ENCODE measurements at regions not wholly inside any gene's neighbourhood (a gene's known extent, or its start where the extent isn't known, plus 50 kb on each side); places are given as distances from the start of the nearest gene placed in this dataset.
"Not testable (repeated sequence)": the region's sequence is repeated elsewhere in the genome, so short reads cannot be mapped to it uniquely, and the experiment has no call there.

DNA sequence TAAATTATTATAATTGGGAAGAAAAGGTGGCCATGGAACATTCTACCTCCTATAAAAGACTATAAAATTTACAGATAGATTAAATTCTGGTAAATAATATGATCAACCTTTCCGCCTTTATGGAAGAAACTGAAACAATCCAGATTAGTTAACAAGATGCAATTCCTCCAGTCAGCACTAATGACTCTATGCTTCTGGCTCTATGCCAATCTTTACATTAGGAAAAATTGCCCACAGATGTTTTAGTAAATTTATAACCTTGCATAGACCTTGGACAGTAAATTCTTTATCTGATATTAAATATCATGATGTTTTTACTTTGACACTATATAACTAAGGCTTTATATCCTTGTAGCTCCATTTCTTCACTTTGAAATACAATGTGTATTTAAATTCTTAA, 2302.5 kb downstream of the ARAP2 start:
- ChIA-PET CTCF (no interaction called here), POLR2A (no interaction called here)
- no peak for DNase-seq (ENCODE audit: low read depth, low spot score)
- no peak overlapping the region for H3K4me3 ChIP-seq (ENCODE audit: low read depth, low read length)
- TF ChIP-seq, protein P1, sequence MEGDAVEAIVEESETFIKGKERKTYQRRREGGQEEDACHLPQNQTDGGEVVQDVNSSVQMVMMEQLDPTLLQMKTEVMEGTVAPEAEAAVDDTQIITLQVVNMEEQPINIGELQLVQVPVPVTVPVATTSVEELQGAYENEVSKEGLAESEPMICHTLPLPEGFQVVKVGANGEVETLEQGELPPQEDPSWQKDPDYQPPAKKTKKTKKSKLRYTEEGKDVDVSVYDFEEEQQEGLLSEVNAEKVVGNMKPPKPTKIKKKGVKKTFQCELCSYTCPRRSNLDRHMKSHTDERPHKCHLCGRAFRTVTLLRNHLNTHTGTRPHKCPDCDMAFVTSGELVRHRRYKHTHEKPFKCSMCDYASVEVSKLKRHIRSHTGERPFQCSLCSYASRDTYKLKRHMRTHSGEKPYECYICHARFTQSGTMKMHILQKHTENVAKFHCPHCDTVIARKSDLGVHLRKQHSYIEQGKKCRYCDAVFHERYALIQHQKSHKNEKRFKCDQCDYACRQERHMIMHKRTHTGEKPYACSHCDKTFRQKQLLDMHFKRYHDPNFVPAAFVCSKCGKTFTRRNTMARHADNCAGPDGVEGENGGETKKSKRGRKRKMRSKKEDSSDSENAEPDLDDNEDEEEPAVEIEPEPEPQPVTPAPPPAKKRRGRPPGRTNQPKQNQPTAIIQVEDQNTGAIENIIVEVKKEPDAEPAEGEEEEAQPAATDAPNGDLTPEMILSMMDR (IDR thresholded peaks at IDR 0.05; ENCODE audit: insufficient read depth, low read length, missing control alignments), result no peak

DNA sequence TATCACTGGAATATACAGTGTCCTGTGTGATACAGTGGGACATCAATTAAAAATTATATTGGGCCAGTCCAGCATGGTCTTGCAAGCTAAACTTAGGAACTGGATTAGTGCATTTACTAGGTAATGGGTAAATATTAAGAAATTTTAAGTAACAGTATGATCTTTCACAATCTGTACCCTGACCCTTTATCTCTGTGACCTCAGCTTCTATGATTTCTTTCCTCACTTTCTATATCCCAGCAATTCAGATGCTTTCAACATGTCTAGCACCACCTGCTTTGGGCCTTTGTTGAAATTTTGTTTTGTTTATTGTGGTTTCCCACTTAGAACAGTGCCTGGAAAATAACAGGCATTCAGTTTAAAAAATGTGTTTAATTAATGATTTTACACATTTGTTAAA, 2295.4 kb downstream of the ARAP2 start:
- TF ChIP-seq, protein P1 (IDR thresholded peaks at IDR 0.05; ENCODE audit: insufficient read depth, low read length, missing control alignments), result no peak
- ChIA-PET CTCF (no interaction called here), POLR2A (no interaction called here)

GRCh38 chr4:33953848-33954247, 2290.5 kb downstream of the ARAP2 start:
- CTCF ChIA-PET; DNase-seq (ENCODE audit: low read depth, low spot score); POLR2A ChIA-PET; H3K4me3 ChIP-seq (ENCODE audit: low read depth, low read length): not testable (repeated sequence)

More for the DNA sequence above, 2295.4 kb downstream of the ARAP2 start:
- DNase-seq (ENCODE audit: low read depth, low spot score), result no peak
- H3K4me3 ChIP-seq (ENCODE audit: low read depth, low read length), result no peak overlapping the region

- DNase-seq (ENCODE audit: low read depth, low spot score), result no peak
- TF ChIP-seq, protein P1 (IDR thresholded peaks at IDR 0.05; ENCODE audit: insufficient read depth, low read length, missing control alignments), result no peak
- ChIA-PET CTCF (no interaction called here), POLR2A (interaction anchor here (0.6 kb wide), 1 partner anchor 280 kb away, joined by 3 read pairs; no protein-coding TSS in a partner anchor)
- H3K4me3 ChIP-seq (ENCODE audit: low read depth, low read length), result no peak overlapping the region
Measured at GRCh38 chr4:33954759-33955158, 2289.6 kb downstream of the ARAP2 start.

GRCh38 chr4:33959519-33959918, 2284.8 kb downstream of the ARAP2 start:
- no peak overlapping the region for H3K4me3 ChIP-seq (ENCODE audit: low read depth, low read length)
- TF ChIP-seq, protein P1 (IDR thresholded peaks at IDR 0.05; ENCODE audit: insufficient read depth, low read length, missing control alignments), result no peak
- DNase-seq (ENCODE audit: low read depth, low spot score), result no peak
- ChIA-PET POLR2A (no interaction called here), CTCF (no interaction called here)

GRCh38 chr4:33961761-33962160, 2282.6 kb downstream of the ARAP2 start:
- no peak overlapping the region for H3K4me3 ChIP-seq (ENCODE audit: low read depth, low read length)
- CTCF ChIA-PET, result no interaction called here
- POLR2A ChIA-PET, result no interaction called here
- peak; percentile 26 for DNase-seq (ENCODE audit: low read depth, low spot score)
- TF ChIP-seq, protein P1 (IDR thresholded peaks at IDR 0.05; ENCODE audit: insufficient read depth, low read length, missing control alignments), result no peak

- ChIA-PET CTCF (no interaction called here), POLR2A (no interaction called here)
- H3K4me3 ChIP-seq (ENCODE audit: low read depth, low read length), result no peak overlapping the region
- no peak for DNase-seq (ENCODE audit: low read depth, low spot score)
- TF ChIP-seq, protein P1 (IDR thresholded peaks at IDR 0.05; ENCODE audit: insufficient read depth, low read length, missing control alignments), result no peak
Measured at GRCh38 chr4:33966808-33967207, 2277.5 kb downstream of the ARAP2 start.
